ENCODE measurements at regions not wholly inside any gene's neighbourhood (a gene's known extent, or its start where the extent isn't known, plus 50 kb on each side); places are given as distances from the start of the nearest gene placed in this dataset.

DNA sequence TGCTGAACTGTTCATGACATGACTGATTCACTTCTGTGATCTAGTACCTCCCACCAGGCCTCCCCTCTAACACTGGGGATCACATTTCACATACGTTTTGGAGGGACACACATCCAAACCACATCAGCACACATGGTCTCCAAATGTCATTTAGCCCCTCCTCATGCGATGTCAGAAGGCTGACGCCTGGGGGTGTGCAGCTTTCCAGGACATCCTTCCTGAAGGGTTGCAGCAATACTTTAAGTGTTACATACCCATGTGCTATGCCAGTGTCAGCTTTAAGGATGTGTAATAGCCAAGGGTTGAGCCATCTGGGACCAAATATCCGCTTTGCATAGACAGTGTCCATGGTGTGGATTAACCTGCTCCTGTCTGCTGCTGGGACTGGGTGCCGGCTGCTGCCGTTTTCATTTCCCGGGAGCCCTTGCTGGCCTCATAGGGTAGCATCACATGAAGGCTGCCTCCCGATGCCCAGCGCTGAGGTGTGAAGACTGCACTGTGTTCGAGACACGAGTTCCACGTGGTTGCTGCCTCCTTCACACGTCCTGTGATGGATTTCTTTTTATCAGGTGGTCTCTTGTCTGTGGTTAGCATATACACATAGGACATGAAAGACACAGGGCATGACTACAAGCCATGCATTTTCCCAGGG, 219.0 kb downstream of the THBS2 start:
- no peak for TF ChIP-seq ZNF274 (IDR thresholded peaks at IDR 0.05; ENCODE audit: low read depth, low read length)
- no peak for TF ChIP-seq YY1 (IDR thresholded peaks at IDR 0.05; ENCODE audit: insufficient read depth, insufficient read length)
